PC-9 (cell line): ENCODE measurements at regions not wholly inside any gene's neighbourhood (a gene's known extent, or its start where the extent isn't known, plus 50 kb on each side); places are given as distances from the start of the nearest gene placed in this dataset.
"Not testable (repeated sequence)": the region's sequence is repeated elsewhere in the genome, so short reads cannot be mapped to it uniquely, and the experiment has no call there.

Experiments used
- BruUV-seq: library from RNA; stranded (reverse); fragments of 400-500 nt; replicated peaks from 2 replicates; lab custom pipeline; 2021; lab: Mats Ljungman, UMichigan
- CTCF ChIA-PET: fragments of 300-600 bp; sonication (Branson Sonifier 250); formaldehyde crosslinking; loops from one replicate; lab custom pipeline; 2022; ENCODE audit warnings: antibody characterized with exemption; lab: Charles Lee
- POLR2A ChIA-PET: fragments of 300-600 bp; sonication (Branson Sonifier 250); formaldehyde crosslinking; loops from one replicate; lab custom pipeline; 2022; ENCODE audit warnings: antibody characterized with exemption; ENCODE audit not compliant: unreplicated experiment; lab: Charles Lee
- DNase-seq, 2 experiments: peaks; one replicate each; pipeline versions ENCODE4 v3.0.0 to v3.0.0-alpha.2; 2015 to 2022; ENCODE audit warnings: mixed read lengths in 1 of 2
- H2AFZ ChIP-seq: fragments of 200-600 bp; sonication (generic); 2 replicates; pipeline ENCODE4 v1.8.1; 2017; ENCODE audit warnings: antibody characterized with exemption
- H3F3A ChIP-seq: fragments of 200-600 bp; sonication (generic); 2 replicates; pipeline ENCODE4 v1.8.1; 2017; ENCODE audit warnings: antibody characterized with exemption, mild to moderate bottlenecking, low read depth; ENCODE audit not compliant: insufficient read depth
- H3K27ac ChIP-seq: fragments of 200-600 bp; sonication (generic); 2 replicates; pipeline ENCODE4 v1.6.1; 2016; ENCODE audit warnings: mixed run types
- H3K27me3 ChIP-seq: fragments of 200-600 bp; sonication (generic); 2 replicates; pipeline ENCODE4 v1.6.1; 2016; ENCODE audit warnings: low read depth, mixed run types; ENCODE audit not compliant: insufficient read depth
- H3K36me3 ChIP-seq: fragments of 200-600 bp; sonication (generic); 2 replicates; pipeline ENCODE4 v1.6.1; 2016; ENCODE audit warnings: low read depth, mixed run types
- H3K4me1 ChIP-seq: fragments of 200-600 bp; sonication (generic); replicated peaks from 2 replicates; pipeline ENCODE4 v1.6.1; 2016; ENCODE audit warnings: mixed run types; ENCODE audit not compliant: insufficient read depth
- H3K4me2 ChIP-seq: fragments of 200-600 bp; sonication (generic); 2 replicates; pipeline ENCODE4 v1.6.1; 2017; ENCODE audit warnings: mixed run types
- H3K4me3 ChIP-seq: fragments of 200-600 bp; sonication (generic); 2 replicates; pipeline ENCODE4 v1.6.1; 2016; ENCODE audit warnings: mixed run types
- H3K79me2 ChIP-seq: fragments of 200-600 bp; sonication (generic); 2 replicates; pipeline ENCODE4 v1.6.1; 2017; ENCODE audit warnings: low read depth, mixed run types
- H3K9me2 ChIP-seq: fragments of 200-600 bp; sonication (generic); 2 replicates; pipeline ENCODE4 v1.8.1; 2017; ENCODE audit warnings: mild to moderate bottlenecking; ENCODE audit not compliant: insufficient read depth
- H3K9me3 ChIP-seq: fragments of 200-600 bp; sonication (generic); 2 replicates; pipeline ENCODE4 v1.8.1; 2016; ENCODE audit warnings: low read depth; ENCODE audit not compliant: insufficient read depth
- H4K20me1 ChIP-seq: fragments of 200-600 bp; sonication (generic); 2 replicates; pipeline ENCODE4 v1.8.1; 2017; ENCODE audit not compliant: insufficient read depth
- EZH2 ChIP-seq: fragments of 200-600 bp; sonication (generic); IDR thresholded peaks from 2 replicates; pipeline ENCODE4 v1.8.0; 2017; ENCODE audit warnings: antibody characterized with exemption, low read depth
- intact Hi-C: fragments of 100-400 bp; cut with micrococcal nuclease; formaldehyde crosslinking; loops from one replicate; pipeline ENCODE4 v1.10.0; 2022; ENCODE audit not compliant: unreplicated experiment
- TF ChIP-seq, protein P1 (sequence below): fragments of 200-600 bp; sonication (generic); conservative IDR thresholded peaks from 2 replicates; pipeline ENCODE4 v1.6.1; 2017; ENCODE audit warnings: mixed run types, antibody characterized with exemption, mild to moderate bottlenecking, moderate library complexity

DNA sequence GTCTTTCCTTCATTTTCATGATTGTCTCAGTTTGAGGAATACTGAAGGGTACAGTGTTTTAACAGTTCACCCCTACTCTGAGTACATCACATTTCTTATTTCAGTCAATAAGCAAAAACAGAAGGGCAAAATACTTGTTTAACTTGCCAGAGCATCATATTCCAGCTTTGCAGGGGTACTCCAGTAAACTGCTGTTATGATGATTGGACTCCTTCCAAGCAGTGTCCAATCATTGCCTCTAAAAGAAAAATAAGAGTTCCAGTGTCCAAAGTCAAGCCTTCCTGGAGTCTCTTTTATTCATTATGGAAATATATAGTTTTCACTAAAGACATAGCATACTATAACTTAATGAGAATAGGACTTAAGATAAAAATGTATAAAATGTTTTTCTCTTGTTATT is 105.1 kb downstream of the FANCF start:
- H3K9me2 ChIP-seq, result no peaks in the 10 kb centered on the region
- H3K9me3 ChIP-seq, result no peaks in the 10 kb centered on the region
- H2AFZ ChIP-seq, result no peak overlapping the region
- H3F3A ChIP-seq, result no peaks in the 10 kb centered on the region
- TF ChIP-seq EZH2, result no peak
- H3K27me3 ChIP-seq, result no peaks in the 10 kb centered on the region
- POLR2A ChIA-PET, result no interaction called here
- no peak overlapping the region for H3K4me2 ChIP-seq
- H3K4me1 ChIP-seq, result no peaks in the 10 kb centered on the region
- H3K36me3 ChIP-seq, result no peaks in the 10 kb centered on the region
- no peaks in the 10 kb centered on the region for H4K20me1 ChIP-seq
- H3K27ac ChIP-seq, result no peak overlapping the region
- intact Hi-C loops, result no loop called here
- H3K79me2 ChIP-seq, result no peaks in the 10 kb centered on the region
- CTCF ChIA-PET, result no interaction called here
- no peak for DNase-seq
- no peak overlapping the region for H3K4me3 ChIP-seq
- BruUV-seq, result no TSS peak

DNA sequence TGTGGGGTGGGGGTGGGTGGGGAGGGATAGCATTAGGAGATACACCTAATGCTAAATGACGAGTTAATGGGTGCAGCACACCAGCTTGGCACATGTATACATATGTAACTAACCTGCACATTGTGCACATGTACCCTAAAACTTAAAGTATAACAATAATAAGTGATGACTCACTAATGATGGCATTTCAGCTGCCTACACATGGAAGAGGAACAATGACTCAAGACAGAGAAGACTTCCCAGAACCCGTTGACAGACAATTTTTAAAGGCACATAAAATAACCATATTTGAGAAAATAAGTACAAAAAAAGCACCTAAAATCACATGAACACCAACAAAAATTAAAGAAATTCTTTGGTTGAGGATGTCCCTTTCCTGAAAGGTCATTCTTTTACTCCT is 107.3 kb downstream of the FANCF start:
- DNase-seq, H3K27ac ChIP-seq, H3K9me2 ChIP-seq, H3K4me1 ChIP-seq, H4K20me1 ChIP-seq, H3K27me3 ChIP-seq, H3K9me3 ChIP-seq, H3F3A ChIP-seq, CTCF ChIA-PET, intact Hi-C loops, POLR2A ChIA-PET, BruUV-seq, H3K4me2 ChIP-seq, H2AFZ ChIP-seq, H3K79me2 ChIP-seq, H3K36me3 ChIP-seq, H3K4me3 ChIP-seq: not testable (repeated sequence)

DNA sequence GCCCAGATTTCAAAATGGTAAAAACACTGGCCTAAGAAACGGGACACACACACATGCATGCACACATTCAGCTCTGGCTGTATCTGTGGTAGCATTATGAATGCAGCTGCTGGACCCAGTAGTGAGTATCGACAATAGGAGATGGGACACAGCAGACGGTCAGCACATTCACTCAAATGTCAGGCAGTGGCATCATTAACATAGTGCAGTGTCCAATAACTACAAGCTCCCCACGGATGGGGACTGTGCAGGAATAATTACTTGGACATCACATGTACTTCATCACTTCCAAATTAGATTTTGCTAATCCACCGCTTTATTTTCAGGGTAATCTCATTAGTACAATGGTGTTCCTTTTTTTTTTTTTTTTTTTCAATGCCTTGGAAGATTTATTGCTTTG is 109.5 kb downstream of the FANCF start:
- Histone ChIP-seq H3K27me3 (no peaks in the 10 kb centered on the region), H3K9me3 (no peaks in the 10 kb centered on the region), H3K27ac (no peak overlapping the region), H3K4me3 (no peak overlapping the region), H3K9me2 (no peaks in the 10 kb centered on the region), H3K79me2 (no peaks in the 10 kb centered on the region), H2AFZ (no peak overlapping the region), H3K4me1 (peaks cover 1% of the 10 kb centered on the region; the same call in 1 of the 2 replicates), H3F3A (no peaks in the 10 kb centered on the region; the same call in 1 of the 2 replicates), H3K36me3 (no peaks in the 10 kb centered on the region), H4K20me1 (no peaks in the 10 kb centered on the region), H3K4me2 (no peak overlapping the region)
- CTCF ChIA-PET, result no interaction called here
- no TSS peak for BruUV-seq
- no peak for TF ChIP-seq EZH2
- TF ChIP-seq, protein P1, sequence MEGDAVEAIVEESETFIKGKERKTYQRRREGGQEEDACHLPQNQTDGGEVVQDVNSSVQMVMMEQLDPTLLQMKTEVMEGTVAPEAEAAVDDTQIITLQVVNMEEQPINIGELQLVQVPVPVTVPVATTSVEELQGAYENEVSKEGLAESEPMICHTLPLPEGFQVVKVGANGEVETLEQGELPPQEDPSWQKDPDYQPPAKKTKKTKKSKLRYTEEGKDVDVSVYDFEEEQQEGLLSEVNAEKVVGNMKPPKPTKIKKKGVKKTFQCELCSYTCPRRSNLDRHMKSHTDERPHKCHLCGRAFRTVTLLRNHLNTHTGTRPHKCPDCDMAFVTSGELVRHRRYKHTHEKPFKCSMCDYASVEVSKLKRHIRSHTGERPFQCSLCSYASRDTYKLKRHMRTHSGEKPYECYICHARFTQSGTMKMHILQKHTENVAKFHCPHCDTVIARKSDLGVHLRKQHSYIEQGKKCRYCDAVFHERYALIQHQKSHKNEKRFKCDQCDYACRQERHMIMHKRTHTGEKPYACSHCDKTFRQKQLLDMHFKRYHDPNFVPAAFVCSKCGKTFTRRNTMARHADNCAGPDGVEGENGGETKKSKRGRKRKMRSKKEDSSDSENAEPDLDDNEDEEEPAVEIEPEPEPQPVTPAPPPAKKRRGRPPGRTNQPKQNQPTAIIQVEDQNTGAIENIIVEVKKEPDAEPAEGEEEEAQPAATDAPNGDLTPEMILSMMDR, result no peak
- DNase-seq, result no peak
- POLR2A ChIA-PET, result no interaction called here
- intact Hi-C loops, result no loop called here

DNA sequence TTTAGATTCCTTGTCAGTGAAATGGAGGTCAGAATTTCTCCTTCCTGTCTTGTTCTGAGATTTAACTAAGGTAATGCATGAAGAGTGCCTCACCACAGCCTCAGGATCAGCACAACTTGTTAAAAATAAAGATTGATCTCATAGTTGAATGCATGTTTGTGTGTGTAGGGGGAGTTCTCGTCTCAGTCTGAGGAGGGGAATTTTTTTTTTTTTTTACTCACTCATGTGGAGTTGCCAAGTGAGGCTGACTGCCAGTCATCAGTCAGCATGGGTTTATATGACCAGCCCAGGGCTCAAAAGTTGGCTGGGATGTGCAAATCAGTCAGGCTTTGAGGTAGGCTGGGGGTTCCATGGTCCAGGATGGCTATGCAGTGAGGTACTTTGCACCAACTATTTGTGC is 113.2 kb downstream of the FANCF start:
- H3K9me2 ChIP-seq, result no peaks in the 10 kb centered on the region; the same call in 1 of the 2 replicates
- no peaks in the 10 kb centered on the region for H4K20me1 ChIP-seq
- intact Hi-C loops, result no loop called here
- H3K4me2 ChIP-seq, result no peak overlapping the region
- DNase-seq, result no peak
- H3K36me3 ChIP-seq, result no peaks in the 10 kb centered on the region
- no TSS peak for BruUV-seq
- ChIA-PET POLR2A (no interaction called here), CTCF (no interaction called here)
- H3K27me3 ChIP-seq, result no peaks in the 10 kb centered on the region
- no peak for TF ChIP-seq EZH2
- no peaks in the 10 kb centered on the region for H3K9me3 ChIP-seq
- H3K4me1 ChIP-seq, result peaks cover 11% of the 10 kb centered on the region; the same call in 1 of the 2 replicates
- H3F3A ChIP-seq, result peaks cover 3% of the 10 kb centered on the region; the same call in 1 of the 2 replicates
- no peak overlapping the region for H3K4me3 ChIP-seq
- H2AFZ ChIP-seq, result no peak overlapping the region
- H3K79me2 ChIP-seq, result no peaks in the 10 kb centered on the region
- no peak overlapping the region for H3K27ac ChIP-seq
